Activated naive CD8-positive, alpha-beta T cell treated with anti-CD3 and anti-CD28 coated beads, Interleukin-2, amount 50 U/mL, for 24 hours (primary cell): ENCODE measurements at regions not wholly inside any gene's neighbourhood (a gene's known extent, or its start where the extent isn't known, plus 50 kb on each side); places are given as distances from the start of the nearest gene placed in this dataset.
"Not testable (repeated sequence)": the region's sequence is repeated elsewhere in the genome, so short reads cannot be mapped to it uniquely, and the experiment has no call there.

Experiments
- ATAC-seq: fragments of 150-1000 bp; cut with Tn5 transposase; one replicate; pipeline ENCODE4 v1.10.0; 2021
- DNase-seq: peaks from one replicate; pipeline ENCODE4 v3.0.0; 2021
- H3K27ac Mint-ChIP-seq: one replicate; pipeline ENCODE4 v1.8.0; 2021; ENCODE audit warnings: mild to moderate bottlenecking, mixed read lengths
- H3K27me3 Mint-ChIP-seq: one replicate; pipeline ENCODE4 v1.8.0; 2021; ENCODE audit warnings: mixed read lengths
- H3K36me3 Mint-ChIP-seq: one replicate; pipeline ENCODE4 v1.8.0; 2021; ENCODE audit warnings: low read depth, mixed read lengths
- H3K4me1 Mint-ChIP-seq: one replicate; pipeline ENCODE4 v1.8.0; 2021; ENCODE audit warnings: mixed read lengths
- H3K4me3 Mint-ChIP-seq: one replicate; pipeline ENCODE4 v1.8.0; 2021; ENCODE audit warnings: mild to moderate bottlenecking, moderate library complexity, mixed read lengths
- H3K9me3 Mint-ChIP-seq: one replicate; pipeline ENCODE4 v1.8.0; 2021; ENCODE audit warnings: mixed read lengths

- H3K27ac Mint-ChIP-seq: no peak overlapping the region
- H3K9me3 Mint-ChIP-seq: no peaks in the 10 kb centered on the region
- no peak overlapping the region for H3K4me3 Mint-ChIP-seq
- no peaks in the 10 kb centered on the region for H3K36me3 Mint-ChIP-seq
- DNase-seq (no peak), ATAC-seq (no peak)
- peaks cover 4% of the 10 kb centered on the region for H3K27me3 Mint-ChIP-seq
- H3K4me1 Mint-ChIP-seq: no peaks in the 10 kb centered on the region
These were observed 98.4 kb downstream of the LYZL1 start for GRCh38 chr10:29387269-29387668.

- not testable (repeated sequence) for H3K36me3 Mint-ChIP-seq, ATAC-seq, H3K27ac Mint-ChIP-seq
These were observed 99.2 kb downstream of the LYZL1 start for GRCh38 chr10:29388112-29388511.

GRCh38 chr10:29389493-29389892 lies 100.6 kb downstream of the LYZL1 start:
- Mint-ChIP-seq H3K4me1 (no peaks in the 10 kb centered on the region), H3K9me3 (no peaks in the 10 kb centered on the region), H3K4me3 (no peak overlapping the region), H3K36me3 (no peaks in the 10 kb centered on the region), H3K27me3 (peaks cover 4% of the 10 kb centered on the region), H3K27ac (no peak overlapping the region)
- DNase-seq: no peak
- no peak for ATAC-seq

More at GRCh38 chr10:29388112-29388511, 99.2 kb downstream of the LYZL1 start:
- DNase-seq, H3K27me3 Mint-ChIP-seq, H3K9me3 Mint-ChIP-seq, H3K4me3 Mint-ChIP-seq, H3K4me1 Mint-ChIP-seq: not testable (repeated sequence)

- no peaks in the 10 kb centered on the region for H3K9me3 Mint-ChIP-seq
- H3K27ac Mint-ChIP-seq: no peak overlapping the region
- no peaks in the 10 kb centered on the region for H3K36me3 Mint-ChIP-seq
- no peak for DNase-seq
- no peak for ATAC-seq
- peaks cover 4% of the 10 kb centered on the region for H3K27me3 Mint-ChIP-seq
- no peak overlapping the region for H3K4me3 Mint-ChIP-seq
- H3K4me1 Mint-ChIP-seq: no peaks in the 10 kb centered on the region
These were observed 101.1 kb downstream of the LYZL1 start for GRCh38 chr10:29389935-29390334.

GRCh38 chr10:29392376-29393021 lies 103.6 kb downstream of the LYZL1 start:
- no peaks in the 10 kb centered on the region for H3K36me3 Mint-ChIP-seq
- no peak for ATAC-seq
- H3K27ac Mint-ChIP-seq: no peak overlapping the region
- no peaks in the 10 kb centered on the region for H3K9me3 Mint-ChIP-seq
- H3K27me3 Mint-ChIP-seq: no peaks in the 10 kb centered on the region
- no peaks in the 10 kb centered on the region for H3K4me1 Mint-ChIP-seq
- peak; percentile 40 for DNase-seq
- no peak overlapping the region for H3K4me3 Mint-ChIP-seq

- Mint-ChIP-seq H3K27me3 (no peaks in the 10 kb centered on the region), H3K36me3 (no peaks in the 10 kb centered on the region), H3K4me3 (no peak overlapping the region), H3K27ac (no peak overlapping the region), H3K4me1 (no peaks in the 10 kb centered on the region), H3K9me3 (no peaks in the 10 kb centered on the region)
- DNase-seq: no peak
- ATAC-seq: peak; percentile 28
These were observed 105.6 kb downstream of the LYZL1 start for GRCh38 chr10:29394321-29394932.

- no peak for DNase-seq
- ATAC-seq: no peak
- no peaks in the 10 kb centered on the region for H3K36me3 Mint-ChIP-seq
- no peak overlapping the region for H3K27ac Mint-ChIP-seq
- H3K9me3 Mint-ChIP-seq: no peaks in the 10 kb centered on the region
- H3K27me3 Mint-ChIP-seq: no peaks in the 10 kb centered on the region
- H3K4me1 Mint-ChIP-seq: no peaks in the 10 kb centered on the region
- H3K4me3 Mint-ChIP-seq: no peak overlapping the region
These were observed 106.5 kb downstream of the LYZL1 start for GRCh38 chr10:29395409-29395808.

GRCh38 chr10:29397221-29397620 lies 108.4 kb downstream of the LYZL1 start:
- no peak overlapping the region for H3K27ac Mint-ChIP-seq
- H3K36me3 Mint-ChIP-seq: no peaks in the 10 kb centered on the region
- no peak overlapping the region for H3K4me3 Mint-ChIP-seq
- H3K9me3 Mint-ChIP-seq: peaks cover 7% of the 10 kb centered on the region
- peaks cover 4% of the 10 kb centered on the region for H3K27me3 Mint-ChIP-seq
- DNase-seq (no peak), ATAC-seq (no peak)
- no peaks in the 10 kb centered on the region for H3K4me1 Mint-ChIP-seq

- DNase-seq: no peak
- no peak for ATAC-seq
- H3K36me3 Mint-ChIP-seq: peaks cover 1% of the 10 kb centered on the region
- no peaks in the 10 kb centered on the region for H3K4me1 Mint-ChIP-seq
- peaks cover 4% of the 10 kb centered on the region for H3K27me3 Mint-ChIP-seq
- no peak overlapping the region for H3K4me3 Mint-ChIP-seq
- H3K27ac Mint-ChIP-seq: no peak overlapping the region
- peaks cover 17% of the 10 kb centered on the region for H3K9me3 Mint-ChIP-seq
These were observed 114.3 kb downstream of the LYZL1 start for GRCh38 chr10:29403208-29403607.

- DNase-seq: no peak
- no peak for ATAC-seq
- H3K9me3 Mint-ChIP-seq: peaks cover 10% of the 10 kb centered on the region
These were observed 118.5 kb downstream of the LYZL1 start for GRCh38 chr10:29407280-29407858.

More at GRCh38 chr10:29407280-29407858, 118.5 kb downstream of the LYZL1 start:
- no peaks in the 10 kb centered on the region for H3K27me3 Mint-ChIP-seq
- H3K4me3 Mint-ChIP-seq: no peak overlapping the region
- H3K4me1 Mint-ChIP-seq: peaks cover 16% of the 10 kb centered on the region
- H3K36me3 Mint-ChIP-seq: peaks cover 6% of the 10 kb centered on the region
- H3K27ac Mint-ChIP-seq: no peak overlapping the region
